SK-N-SH treated with all-trans-retinoic acid at 6 μM for 48 hours (cell line): ENCODE measurements at regions not wholly inside any gene's neighbourhood (a gene's known extent, or its start where the extent isn't known, plus 50 kb on each side); places are given as distances from the start of the nearest gene placed in this dataset.

Experiments used
- ATAC-seq: fragments of 200-7000 bp; cut with Tn5 transposase; 3 replicates; pipeline ENCODE4 v1.9.1; 2020; ENCODE audit warnings: mild to moderate bottlenecking, moderate library complexity
- CREB5 ChIP-seq: fragments of 250-450 bp; sonication (Bioruptor Pico); IDR thresholded peaks from 2 replicates; pipeline ENCODE4 v1.5.1; 2020; ENCODE audit warnings: low read depth, mild to moderate bottlenecking, moderate library complexity
- CSDC2 ChIP-seq: fragments of 250-450 bp; sonication (Bioruptor Pico); IDR thresholded peaks from 2 replicates; pipeline ENCODE4 v1.5.0; 2020; ENCODE audit warnings: mild to moderate bottlenecking, moderate library complexity
- CSRNP3 ChIP-seq: fragments of 250-450 bp; sonication (Bioruptor Pico); IDR thresholded peaks from 2 replicates; pipeline ENCODE4 v1.5.1; 2021; ENCODE audit warnings: mild to moderate bottlenecking, moderate library complexity
- ISL1 ChIP-seq: fragments of 250-450 bp; sonication (Bioruptor Pico); IDR thresholded peaks from 2 replicates; pipeline ENCODE4 v2.1.2; 2022; ENCODE audit warnings: mild to moderate bottlenecking, moderate library complexity
- OSR1 ChIP-seq: fragments of 250-450 bp; sonication (Bioruptor Pico); IDR thresholded peaks from 2 replicates; pipeline ENCODE4 v1.8.0; 2022; ENCODE audit warnings: moderate library complexity, mild to moderate bottlenecking, inconsistent platforms
- PATZ1 ChIP-seq: fragments of 250-450 bp; sonication (Bioruptor Pico); IDR thresholded peaks from 2 replicates; pipeline ENCODE4 v1.8.0; 2020; ENCODE audit warnings: mild to moderate bottlenecking, moderate library complexity, borderline replicate concordance
- POU6F1 ChIP-seq: fragments of 250-450 bp; sonication (Bioruptor Pico); IDR thresholded peaks from 2 replicates; pipeline ENCODE4 v1.8.0; 2021; ENCODE audit warnings: low read depth, mild to moderate bottlenecking, moderate library complexity, borderline replicate concordance
- PPARA ChIP-seq: fragments of 250-450 bp; sonication (Bioruptor Pico); IDR thresholded peaks from 2 replicates; pipeline ENCODE4 v1.5.0; 2020; ENCODE audit warnings: mild to moderate bottlenecking, borderline replicate concordance
- RARB ChIP-seq: fragments of 250-450 bp; sonication (Bioruptor Pico); IDR thresholded peaks from 2 replicates; pipeline ENCODE4 v1.8.0; 2021; ENCODE audit warnings: mild to moderate bottlenecking, moderate library complexity
- SNAI2 ChIP-seq: fragments of 250-450 bp; sonication (Bioruptor Pico); IDR thresholded peaks from 2 replicates; pipeline ENCODE4 v1.5.0; 2020; ENCODE audit warnings: mild to moderate bottlenecking, moderate library complexity
- TCF4 ChIP-seq: fragments of 250-450 bp; sonication (Bioruptor Pico); IDR thresholded peaks from 2 replicates; pipeline ENCODE4 v1.8.0; 2021; ENCODE audit warnings: mild to moderate bottlenecking, moderate library complexity, borderline replicate concordance
- TOX ChIP-seq: fragments of 250-450 bp; sonication (Bioruptor Pico); IDR thresholded peaks from 2 replicates; pipeline ENCODE4 v1.8.0; 2021; ENCODE audit warnings: mild to moderate bottlenecking, moderate library complexity, borderline replicate concordance
- TSHZ2 ChIP-seq: fragments of 250-450 bp; sonication (Bioruptor Pico); IDR thresholded peaks from 2 replicates; pipeline ENCODE4 v1.5.0; 2020; ENCODE audit warnings: mild to moderate bottlenecking, moderate library complexity
- ZC3H10 ChIP-seq: fragments of 250-450 bp; sonication (Bioruptor Pico); IDR thresholded peaks from 2 replicates; pipeline ENCODE4 v1.5.1; 2021; ENCODE audit warnings: mild to moderate bottlenecking, moderate library complexity
- ZFP3 ChIP-seq: fragments of 250-450 bp; sonication (Bioruptor Pico); IDR thresholded peaks from 2 replicates; pipeline ENCODE4 v1.5.0; 2020; ENCODE audit warnings: mild to moderate bottlenecking, moderate library complexity
- ZFP30 ChIP-seq: fragments of 450-650 bp; formaldehyde crosslinking; IDR thresholded peaks from 2 replicates; pipeline ENCODE4 v1.5.0; 2022; ENCODE audit warnings: mild to moderate bottlenecking, moderate library complexity
- ZNF565 ChIP-seq: fragments of 450-650 bp; formaldehyde crosslinking; conservative IDR thresholded peaks from 2 replicates; pipeline ENCODE4 v1.5.0; 2020; ENCODE audit warnings: low read depth, mild to moderate bottlenecking, moderate library complexity
- ZNF70 ChIP-seq: fragments of 450-650 bp; formaldehyde crosslinking; IDR thresholded peaks from 2 replicates; pipeline ENCODE4 v1.5.0; 2020; ENCODE audit warnings: mild to moderate bottlenecking, moderate library complexity
- ZNF8 ChIP-seq: fragments of 450-650 bp; formaldehyde crosslinking; IDR thresholded peaks from 2 replicates; pipeline ENCODE4 v1.5.0; 2020; ENCODE audit warnings: mild to moderate bottlenecking, moderate library complexity

DNA sequence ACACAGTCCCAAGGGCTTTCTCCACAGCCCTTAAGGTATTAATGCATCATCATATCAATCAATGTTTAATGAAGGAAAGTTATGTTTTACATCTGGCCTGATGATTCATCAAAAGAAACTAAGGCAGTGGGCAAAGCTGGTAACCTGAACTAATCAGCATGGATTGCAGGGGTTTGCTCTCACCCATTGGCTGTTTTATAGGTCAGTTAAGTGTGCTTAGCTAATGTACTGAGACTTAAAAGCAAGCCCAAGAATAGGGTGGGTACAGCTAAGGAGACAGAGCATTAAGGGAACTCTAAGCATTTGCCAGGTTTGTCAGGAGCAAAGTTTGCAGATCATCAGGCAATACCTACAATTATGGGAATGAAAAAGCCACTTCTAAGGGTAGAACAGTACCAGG, 1247.6 kb downstream of the CDH8 start (continued):
- no peak for TF ChIP-seq CSRNP3 (CRISPR knock-in tag)
- TF ChIP-seq CSDC2 = no peak
- no peak for TF ChIP-seq ZFP3 (CRISPR knock-in tag)
- no peak for TF ChIP-seq CREB5 (CRISPR knock-in tag)
- TF ChIP-seq TCF4 = no peak
- no peak for TF ChIP-seq PATZ1 (CRISPR knock-in tag)
- TF ChIP-seq ZNF565 (CRISPR knock-in tag) = no peak
- TF ChIP-seq RARB (CRISPR knock-in tag) = no peak
- TF ChIP-seq ZNF8 (CRISPR knock-in tag) = no peak
- no peak for TF ChIP-seq ZFP30 (CRISPR knock-in tag)
- no peak for TF ChIP-seq ZNF70 (CRISPR knock-in tag)
- TF ChIP-seq, all 23 proteins: peak for 0

DNA sequence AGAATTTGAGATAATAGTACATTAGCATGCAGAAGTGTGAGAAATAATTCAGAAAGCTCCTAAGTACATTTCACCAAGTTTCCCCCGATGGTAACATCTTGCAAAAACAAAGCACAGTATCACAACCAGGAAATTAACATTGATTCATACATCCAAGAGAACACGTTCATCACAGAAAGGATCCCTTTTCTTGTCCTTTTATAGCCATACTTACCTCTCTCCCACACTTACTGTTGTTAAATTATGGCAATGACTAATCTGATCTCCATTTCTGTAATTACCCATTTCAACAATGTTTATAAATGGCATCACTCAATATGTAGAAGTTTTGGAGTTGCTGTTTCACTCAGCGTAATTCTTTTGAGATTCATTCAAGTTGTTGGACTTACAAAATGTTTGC, 1260.0 kb downstream of the CDH8 start:
- TF ChIP-seq PPARA (CRISPR knock-in tag) (no peak), ZFP3 (CRISPR knock-in tag) (no peak), CREB5 (CRISPR knock-in tag) (no peak), ZC3H10 (CRISPR knock-in tag) (no peak), POU6F1 (no peak), RARB (CRISPR knock-in tag) (no peak), ISL1 (CRISPR knock-in tag) (no peak), SNAI2 (CRISPR knock-in tag) (no peak), PATZ1 (CRISPR knock-in tag) (no peak), TOX (CRISPR knock-in tag) (no peak), OSR1 (CRISPR knock-in tag) (no peak), CSRNP3 (CRISPR knock-in tag) (no peak), ZNF70 (CRISPR knock-in tag) (no peak), TSHZ2 (CRISPR knock-in tag) (no peak), CSDC2 (no peak)
- ATAC-seq = no peak
